NCI-H2107 treated with DMSO at 0.1 percent for 48 hours (cell line): ENCODE measurements at regions not wholly inside any gene's neighbourhood (a gene's known extent, or its start where the extent isn't known, plus 50 kb on each side); places are given as distances from the start of the nearest gene placed in this dataset.

ENCODE experiments used
- DNase-seq: peaks from one replicate; lab custom pipeline; 2025; ENCODE audit not compliant: unreplicated experiment; lab: John Stamatoyannopoulos, UW

DNA sequence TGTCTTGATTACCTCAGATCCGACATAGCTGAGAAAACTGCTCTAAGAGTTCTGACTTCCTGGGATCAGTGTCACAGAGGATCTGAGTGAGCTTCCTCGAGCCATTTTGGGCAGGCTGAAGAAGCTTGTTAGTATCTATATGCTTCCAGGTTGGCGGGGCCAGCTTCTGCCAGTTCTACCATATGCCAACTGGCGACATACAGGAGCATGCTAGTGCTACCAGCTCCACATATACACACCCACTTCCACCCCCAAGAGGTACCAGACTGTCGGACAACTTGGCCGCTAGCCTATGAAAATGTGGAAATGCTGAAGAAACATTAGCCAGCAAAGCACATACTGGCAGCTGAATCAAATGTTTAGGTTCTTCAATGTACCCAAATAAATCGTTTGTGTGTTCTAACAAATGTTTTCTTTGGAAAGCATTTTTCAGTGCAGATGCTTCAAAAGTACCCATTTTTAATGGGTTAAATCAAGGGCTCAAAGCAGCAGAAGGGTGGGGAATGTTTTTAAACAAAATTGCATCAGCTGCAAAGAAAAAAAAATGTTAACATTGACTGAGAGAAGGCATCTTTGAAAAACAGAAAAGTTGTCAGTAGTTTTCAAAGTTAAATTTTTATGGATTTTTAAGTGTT, 163.7 kb downstream of the KLF12 start:
- DNase-seq, result no peak

DNA sequence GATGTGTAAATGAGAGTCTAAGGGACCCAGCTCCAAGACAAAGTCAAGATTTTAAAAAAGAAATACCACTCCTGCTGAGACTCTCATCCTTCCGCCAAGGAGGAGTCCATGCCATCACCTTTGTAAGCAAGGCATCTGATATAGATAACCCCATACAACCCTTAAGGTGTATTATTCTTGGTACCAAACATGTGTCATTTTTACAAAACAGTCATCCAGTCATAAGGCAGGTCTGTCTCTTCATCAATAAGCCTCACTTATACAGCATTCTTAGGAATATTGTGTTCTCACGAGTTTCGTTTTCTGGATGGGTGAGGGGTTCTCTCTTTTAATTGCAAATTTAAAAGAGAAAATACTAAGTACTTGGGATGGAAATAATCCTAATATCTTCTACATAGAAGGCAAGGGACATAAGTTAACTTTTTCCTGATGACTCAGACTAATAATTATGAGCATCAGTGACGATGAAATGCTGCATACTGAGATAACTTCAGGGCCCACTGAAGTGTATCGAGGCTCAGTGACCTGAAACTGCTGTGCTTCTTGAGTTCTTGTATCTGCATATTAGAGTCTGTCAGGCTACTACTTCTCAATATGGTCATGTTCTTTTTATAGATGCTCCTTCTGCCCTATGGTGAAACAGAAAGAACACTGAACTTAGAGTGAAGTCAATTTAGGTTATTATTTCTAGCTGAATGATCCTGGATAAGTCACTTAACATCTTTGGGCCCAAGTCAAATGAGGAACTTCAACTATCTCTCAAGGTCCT, 166.6 kb downstream of the KLF12 start:
- DNase-seq, result no peak

DNA sequence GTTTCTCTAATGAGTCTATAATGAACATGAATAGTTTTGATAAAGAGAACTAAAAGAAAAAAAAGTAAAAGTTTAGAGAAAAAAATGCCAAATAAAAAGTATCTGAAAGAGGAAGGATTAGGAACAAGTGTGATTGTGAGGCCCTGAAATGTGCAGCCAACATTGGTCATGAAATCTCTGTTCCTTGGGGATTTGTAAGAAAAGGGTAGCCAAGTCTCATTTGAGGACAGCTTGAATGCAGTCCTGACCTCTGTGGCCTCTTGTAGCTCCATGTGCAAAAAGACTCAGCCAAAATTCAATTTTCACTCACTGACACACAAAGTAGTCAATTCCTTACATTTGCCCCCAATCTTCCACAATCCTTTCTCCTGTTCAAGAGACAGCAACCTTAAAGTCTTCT, 167.9 kb downstream of the KLF12 start:
- no peak for DNase-seq

DNA sequence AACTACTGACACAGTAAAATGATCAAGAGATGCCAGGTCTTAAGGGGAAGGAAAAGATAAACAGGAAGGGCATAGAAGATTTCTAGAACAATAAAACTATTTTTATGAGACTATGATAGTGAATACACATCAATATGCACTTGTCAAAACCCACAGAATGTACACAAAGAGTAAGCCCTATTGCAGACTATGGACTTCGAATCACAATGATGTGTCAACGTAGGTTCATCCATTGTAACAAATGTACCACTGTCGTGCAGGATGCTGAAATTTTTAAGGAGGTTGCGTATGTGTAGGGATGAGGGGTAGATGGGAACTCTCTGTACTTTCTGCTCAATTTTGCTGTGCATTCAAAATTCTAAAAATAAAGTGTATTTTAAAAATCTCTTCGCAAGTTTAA, 171.9 kb downstream of the KLF12 start:
- no peak for DNase-seq

DNA sequence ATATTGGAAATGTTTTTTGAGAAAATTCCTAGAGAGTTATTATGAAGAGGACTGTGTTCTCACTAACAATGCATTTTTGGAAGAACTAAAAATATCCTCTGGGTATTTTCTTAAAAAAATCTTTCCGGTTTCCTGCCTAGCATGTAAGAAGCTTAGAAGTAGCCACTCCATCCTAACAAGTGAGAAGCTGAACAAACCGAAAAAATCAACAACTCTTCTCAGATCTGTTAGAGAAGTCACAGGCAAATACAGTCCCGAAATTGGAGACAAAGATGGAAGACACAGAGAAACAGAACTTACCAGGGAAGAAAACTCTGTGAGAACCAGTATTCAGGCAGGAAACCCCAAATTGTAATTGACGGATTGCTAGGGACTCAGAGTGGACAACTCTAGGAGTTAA, 173.0 kb downstream of the KLF12 start:
- DNase-seq, result no peak

DNA sequence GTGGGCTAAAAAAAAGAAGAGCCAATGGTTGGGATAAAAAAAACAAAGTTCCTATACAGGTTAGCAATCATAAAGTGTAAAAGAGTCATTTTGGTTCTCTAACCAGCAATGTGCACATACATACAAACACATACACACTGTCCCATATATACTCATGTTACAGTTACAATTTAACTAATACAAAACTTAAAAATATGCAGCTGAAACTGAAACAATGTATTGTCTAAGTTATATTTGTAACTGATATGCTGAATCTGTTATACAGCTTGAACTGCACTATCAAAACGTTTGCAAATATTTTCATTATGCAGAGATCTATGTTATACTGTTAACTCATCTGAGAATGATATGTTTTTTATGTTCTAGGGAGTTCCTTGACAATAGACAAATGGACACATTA, 173.7 kb downstream of the KLF12 start:
- no peak for DNase-seq

DNA sequence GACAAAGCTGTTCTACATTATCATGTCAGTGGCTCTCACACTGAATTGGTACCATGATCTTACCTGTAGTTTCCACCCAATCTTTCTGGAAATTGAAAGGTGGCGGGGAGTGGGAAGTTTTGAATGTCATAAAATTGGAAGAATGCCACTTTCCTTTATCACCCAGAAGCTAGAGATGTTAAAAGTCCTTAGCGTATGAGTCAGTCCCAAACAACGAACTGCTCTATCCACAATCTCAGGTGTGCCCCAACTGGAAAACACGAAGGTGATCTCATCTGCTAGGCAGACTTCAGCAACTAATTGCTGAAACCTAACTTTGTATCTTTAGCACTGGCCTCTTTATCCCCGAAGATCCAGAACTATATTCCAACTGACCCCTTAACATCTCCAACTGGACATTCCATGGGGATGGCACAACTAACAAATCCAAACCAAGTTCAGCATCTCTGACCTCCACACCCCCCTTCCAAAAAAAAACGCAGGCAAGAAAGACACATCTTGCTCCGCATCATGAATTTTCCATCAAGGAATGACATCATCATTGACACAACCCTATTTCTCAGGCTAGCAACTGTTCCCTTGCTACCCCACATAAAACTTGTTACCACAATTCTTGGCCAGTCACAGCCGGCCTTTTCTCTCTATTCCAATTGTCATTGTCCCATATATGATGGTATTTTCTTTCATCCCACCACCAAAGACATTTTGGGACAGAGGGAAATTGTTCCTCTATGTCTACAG, 175.4 kb downstream of the KLF12 start:
- DNase-seq, result no peak

DNA sequence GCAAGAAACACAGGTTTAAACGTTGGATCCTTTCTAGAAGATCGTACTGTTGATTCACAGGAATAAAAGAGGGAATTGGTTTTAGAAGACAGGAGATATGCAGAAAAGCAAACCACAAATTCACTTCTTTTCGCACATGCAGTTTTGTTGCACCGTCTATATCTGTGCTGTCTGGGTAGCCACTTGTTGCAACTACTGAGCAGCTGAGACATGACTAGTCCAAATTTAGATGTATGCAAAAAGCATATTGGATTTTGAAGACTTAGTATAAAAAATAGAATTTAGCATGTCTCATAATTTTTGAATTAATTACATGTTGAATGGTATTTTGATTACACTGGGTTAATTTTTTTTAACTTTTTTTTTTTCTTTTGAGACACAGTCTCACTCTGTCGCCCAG, 176.3 kb downstream of the KLF12 start:
- DNase-seq, result no peak

DNA sequence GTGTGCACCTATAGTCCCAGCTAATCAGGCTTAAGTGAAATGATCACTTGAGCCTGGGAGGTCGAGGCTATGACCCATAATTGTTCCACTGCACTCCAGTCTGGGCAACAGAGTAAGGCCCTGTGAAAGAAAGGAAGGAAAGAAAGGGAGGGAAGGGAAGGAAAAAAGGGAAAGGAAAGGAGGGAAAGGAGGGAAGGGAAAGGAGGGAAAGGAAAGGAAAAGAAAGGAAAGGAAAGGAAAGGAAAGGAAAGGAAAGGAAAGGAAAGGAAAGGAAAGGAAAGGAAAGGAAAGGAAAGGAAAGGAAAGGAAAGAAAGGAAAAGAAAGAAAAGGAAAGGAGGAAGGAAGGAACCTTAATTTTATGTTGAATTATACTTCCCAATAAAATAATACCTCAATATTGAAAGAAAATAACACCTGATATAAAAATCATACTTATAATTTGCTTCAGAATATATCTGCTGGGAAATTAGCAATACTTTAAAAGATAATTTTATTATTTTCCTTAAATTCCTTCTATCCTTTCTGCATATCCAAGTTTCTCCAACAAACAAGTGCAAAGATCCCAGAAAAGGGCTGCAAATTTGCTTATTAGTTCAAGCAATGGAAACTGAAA, 177.3 kb downstream of the KLF12 start:
- no peak for DNase-seq

DNA sequence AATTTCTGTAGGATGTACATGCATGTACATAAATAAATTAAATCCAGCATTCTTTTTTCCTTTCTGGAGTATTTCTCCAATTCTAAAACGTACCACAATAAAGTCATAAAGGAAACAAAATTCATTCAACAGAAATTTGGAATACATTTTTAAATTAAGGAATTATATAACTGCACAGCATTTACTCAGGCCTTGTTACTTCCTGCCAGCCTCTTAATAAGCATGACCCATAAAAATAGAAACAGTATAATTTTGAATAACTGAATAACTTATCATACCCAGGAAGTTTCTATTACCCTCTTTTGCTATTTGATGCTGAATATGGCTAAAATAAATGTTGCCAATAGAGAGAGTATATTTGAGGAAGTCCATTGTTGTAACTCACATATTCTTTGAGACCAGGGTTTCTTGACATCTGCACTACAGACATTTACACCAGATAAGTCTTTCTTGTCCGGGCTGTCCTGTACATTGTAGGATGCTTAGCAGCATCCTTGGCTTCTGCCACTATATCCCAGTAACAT, 178.2 kb downstream of the KLF12 start:
- no peak for DNase-seq

DNA sequence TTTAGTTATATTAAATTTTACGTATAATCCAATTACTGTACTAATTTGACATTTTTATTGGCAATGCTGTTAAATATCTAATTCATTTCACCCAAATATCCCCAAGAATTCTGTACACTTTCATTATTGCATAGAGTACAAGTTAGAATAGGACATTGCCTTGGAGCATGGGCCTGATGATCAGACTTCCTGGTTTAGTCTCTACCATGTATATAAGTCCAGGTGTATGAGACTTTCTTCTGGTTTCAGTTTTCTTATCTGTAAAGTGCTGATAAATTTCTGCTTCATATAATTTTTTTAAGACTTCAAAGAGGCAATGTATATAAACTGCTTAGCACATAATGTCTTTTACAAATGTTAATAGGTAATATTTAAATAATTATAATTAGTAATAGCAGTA, 179.4 kb downstream of the KLF12 start:
- DNase-seq, result no peak

DNA sequence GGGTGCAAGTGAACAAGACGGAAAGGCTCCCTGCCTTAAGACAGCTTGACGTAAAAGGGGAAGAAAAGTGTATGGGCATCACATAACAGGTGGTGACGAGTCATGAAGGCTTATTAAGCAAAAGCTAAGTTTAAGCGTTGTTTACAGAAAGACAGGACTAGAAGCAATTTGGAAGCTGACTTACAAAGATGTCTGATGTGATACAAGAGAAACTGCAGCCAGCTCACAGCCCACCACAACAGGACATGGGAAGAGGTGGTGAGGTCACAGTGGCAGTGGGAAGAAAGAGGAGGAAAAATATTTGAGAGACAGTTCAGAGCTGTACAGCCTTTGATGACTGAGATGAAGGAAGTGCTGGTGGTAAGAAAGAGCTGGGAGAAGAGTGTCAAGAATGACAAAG, 181.6 kb downstream of the KLF12 start:
- no peak for DNase-seq

DNA sequence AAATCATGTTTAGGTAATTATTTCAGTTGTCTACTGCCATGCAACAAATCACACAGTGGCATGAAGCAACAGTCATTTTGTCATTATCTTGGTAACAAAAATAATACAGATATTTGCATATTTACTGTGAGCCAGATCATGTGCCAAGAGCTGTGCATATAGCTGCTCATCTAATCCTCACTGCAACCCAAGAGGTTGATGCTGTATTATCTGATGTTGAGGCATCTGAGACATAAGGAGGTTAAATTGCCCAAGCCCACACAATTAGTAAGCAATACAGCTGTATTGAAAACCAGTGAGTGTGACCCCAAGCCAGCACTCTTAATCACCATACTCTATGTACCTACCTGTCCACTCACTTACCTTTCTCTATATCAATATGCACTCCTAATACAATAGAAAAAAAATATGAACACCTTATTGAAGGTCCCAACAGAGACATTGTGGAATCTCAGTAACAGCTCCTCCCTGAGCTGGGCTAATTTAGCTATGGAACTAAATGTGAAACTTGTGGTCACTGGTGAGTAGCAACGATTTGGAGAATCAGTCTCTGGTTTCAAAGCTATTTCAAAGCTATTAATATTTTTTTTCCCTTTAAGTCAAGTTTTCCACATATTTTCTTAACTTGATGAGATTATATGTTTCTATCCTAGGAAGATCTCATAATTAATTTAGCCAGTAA, 185.2 kb downstream of the KLF12 start:
- no peak for DNase-seq

DNA sequence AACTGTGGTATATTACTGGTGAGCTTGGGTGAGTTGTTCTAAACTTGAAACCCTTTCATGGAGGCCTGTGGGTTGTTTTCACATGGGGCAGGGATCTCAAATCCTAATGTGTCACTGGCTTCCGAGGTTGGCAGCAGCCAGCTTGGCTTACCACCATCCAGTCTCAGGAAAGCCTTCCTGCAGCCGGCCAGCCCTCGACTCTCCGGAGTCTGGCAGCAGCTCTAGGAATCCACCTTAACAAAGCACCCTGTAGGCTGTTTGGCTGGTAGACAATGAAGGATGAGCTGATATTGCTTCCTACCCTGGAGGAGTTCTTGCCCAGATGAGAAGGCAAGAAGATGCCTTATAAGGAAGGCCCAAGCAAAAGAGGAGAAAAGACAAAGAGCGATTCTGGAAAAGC, 188.3 kb downstream of the KLF12 start:
- no peak for DNase-seq

DNA sequence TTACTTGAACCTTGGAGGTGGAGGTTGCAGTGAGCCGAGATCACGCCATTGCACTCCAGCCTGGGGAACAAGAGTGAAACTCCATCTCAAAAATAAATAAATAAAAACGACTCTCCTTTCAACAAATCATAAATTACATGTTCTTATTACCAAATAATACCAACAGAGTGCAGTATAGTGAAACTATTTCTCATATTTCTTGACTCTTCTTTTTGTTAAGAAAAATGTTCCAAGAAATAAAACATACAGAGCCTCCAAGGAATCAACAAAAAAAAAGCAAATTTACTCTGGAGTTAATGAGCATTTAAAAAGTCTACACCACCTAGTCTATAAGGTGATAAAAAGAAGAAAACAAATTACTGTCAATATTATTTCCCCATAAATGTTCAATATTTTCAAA, 188.8 kb downstream of the KLF12 start:
- no peak for DNase-seq

DNA sequence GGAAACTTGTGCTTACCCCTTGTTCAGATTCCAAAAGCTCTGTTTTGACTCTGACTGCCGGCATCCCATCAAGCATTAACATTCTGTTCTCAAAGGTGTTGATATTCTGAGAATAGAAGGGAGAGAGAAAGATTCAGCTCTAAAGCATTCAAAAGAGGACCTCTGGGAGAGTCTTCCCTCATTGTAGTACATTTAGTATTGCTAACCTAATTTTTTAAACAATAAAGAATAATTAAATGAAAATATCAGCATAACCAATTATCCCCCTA, 190.3 kb downstream of the KLF12 start:
- DNase-seq, result no peak

DNA sequence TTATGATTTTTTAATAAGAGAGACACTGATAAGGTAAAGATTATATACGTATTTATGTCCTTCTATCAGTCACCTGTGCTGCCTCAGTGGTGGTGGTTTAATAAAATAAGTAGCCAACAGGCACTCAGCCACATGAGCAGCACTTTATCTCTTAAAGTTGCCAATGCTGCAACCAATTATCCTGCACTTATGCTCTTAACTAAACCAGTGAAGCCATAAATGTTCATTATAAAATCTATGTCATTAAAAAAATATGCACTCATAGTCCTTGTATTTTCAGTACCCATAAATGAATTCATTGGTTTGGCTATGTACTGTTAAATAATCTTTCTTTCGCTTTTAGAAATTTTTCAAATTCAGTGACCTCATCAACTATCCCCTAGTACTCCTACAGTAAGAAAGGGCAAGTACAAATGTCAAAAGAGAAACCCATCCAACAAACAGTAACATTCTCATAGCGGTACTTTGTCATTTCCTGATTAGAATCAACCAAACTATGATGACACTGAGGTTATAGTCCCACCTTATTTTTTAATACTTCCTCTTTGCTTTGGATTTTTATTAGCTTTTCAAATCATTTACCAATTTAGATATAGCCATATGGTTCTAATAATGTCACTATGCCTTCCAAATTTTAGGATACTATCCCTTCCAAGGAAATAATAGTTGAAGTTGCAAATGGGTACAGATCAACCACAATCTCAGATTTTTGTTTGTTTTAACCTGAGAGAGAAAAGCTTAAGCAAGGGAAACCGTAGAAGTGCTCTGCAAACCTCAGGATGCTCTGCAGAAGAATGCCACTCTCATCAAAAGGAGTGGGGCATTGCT, 190.9 kb downstream of the KLF12 start:
- no peak for DNase-seq

DNA sequence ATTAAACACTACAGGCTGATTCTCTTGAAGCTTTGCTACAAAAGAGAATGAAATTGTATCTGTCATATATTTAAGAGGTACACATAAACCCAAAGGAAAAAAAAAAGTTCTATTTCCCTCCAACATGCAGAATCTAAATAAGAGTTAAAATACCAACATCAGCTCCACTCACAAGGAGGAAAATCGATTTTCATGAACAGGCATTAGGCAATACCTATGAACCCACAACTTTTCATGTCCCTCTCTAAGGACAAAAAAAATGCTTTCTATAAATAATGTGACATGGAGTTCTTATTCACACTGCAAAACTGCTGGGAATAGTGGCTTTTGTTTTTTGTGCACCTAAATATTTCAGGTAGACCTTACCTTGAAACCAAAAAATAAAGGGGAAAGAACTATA, 192.5 kb downstream of the KLF12 start:
- no peak for DNase-seq

DNA sequence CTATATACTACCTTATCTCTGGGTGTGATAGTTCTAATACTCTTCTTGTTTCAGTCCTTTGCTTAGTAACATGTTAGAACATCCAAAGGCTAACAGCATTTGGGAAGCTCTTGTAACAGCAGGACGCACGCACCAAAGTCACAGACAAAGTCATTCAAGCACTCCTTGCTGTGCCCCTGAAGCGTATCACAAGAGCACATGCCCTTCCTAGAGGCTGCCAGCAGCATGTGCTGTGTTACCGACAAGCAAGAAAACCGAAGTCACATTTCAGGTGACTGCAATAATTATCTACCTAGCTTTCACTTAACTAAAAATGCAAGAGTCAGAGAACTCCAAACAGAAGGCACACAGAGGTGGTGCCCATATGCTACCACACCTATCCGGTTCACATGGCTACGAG, 194.1 kb downstream of the KLF12 start:
- no peak for DNase-seq

DNA sequence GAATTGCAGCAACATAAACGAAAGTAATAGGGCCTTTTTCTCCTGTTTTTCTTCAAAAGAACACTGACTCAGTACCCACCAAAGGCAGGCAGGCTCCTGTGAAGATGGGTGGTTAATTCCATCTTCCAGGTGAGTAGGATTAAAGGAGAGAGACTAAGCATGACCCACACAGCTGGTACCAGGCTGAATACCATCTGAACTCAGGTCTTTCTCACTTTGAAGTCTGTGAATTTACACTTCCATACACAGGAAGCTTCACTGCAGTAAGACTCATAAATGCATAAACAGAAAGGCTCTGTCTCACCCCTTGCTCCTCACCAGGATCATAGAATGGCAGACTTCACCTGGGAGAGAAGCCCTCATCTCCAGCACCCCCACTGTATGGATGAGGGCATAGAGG, 194.6 kb downstream of the KLF12 start:
- DNase-seq, result no peak

DNA sequence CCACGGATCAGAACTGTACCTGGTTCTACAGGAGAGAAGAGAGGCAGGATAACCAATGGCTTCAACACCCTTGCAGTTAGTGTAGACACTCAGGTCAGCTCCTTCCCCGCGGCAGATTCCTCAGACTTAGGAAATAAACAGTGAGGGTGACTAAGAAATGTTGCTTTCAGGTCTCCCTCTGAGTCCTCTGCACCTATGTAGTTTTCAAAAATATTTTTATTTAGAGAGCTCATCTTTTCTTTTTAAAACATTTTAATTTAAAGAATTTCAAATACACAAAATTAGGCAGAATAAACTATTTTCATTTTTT, 195.2 kb downstream of the KLF12 start:
- no peak for DNase-seq
